ELR (cell line): ENCODE measurements at regions not wholly inside any gene's neighbourhood (a gene's known extent, or its start where the extent isn't known, plus 50 kb on each side); places are given as distances from the start of the nearest gene placed in this dataset.

Experiments used
- DNase-seq: peaks from one replicate; pipeline ENCODE4 v3.0.0-alpha.2; 2015; ENCODE audit warnings: low read depth

- no peak for DNase-seq
These were observed 1291.7 kb downstream of the BRD1 start for GRCh38 chr22:48535868-48536540.

- no peak for DNase-seq
These were observed 1293.2 kb downstream of the BRD1 start for GRCh38 chr22:48534395-48534958.

GRCh38 chr22:48532986-48533385 is 1294.7 kb downstream of the BRD1 start:
- no peak for DNase-seq

GRCh38 chr22:48531761-48532435 is 1295.8 kb downstream of the BRD1 start:
- no peak for DNase-seq

- DNase-seq: no peak
These were observed 1296.6 kb downstream of the BRD1 start for GRCh38 chr22:48531108-48531507.

- no peak for DNase-seq
These were observed 1297.0 kb downstream of the BRD1 start for GRCh38 chr22:48530666-48531065.

GRCh38 chr22:48528221-48528915 is 1299.3 kb downstream of the BRD1 start:
- DNase-seq: no peak

- DNase-seq: no peak
These were observed 1303.9 kb downstream of the BRD1 start for GRCh38 chr22:48523761-48524160.

- DNase-seq: no peak
These were observed 1304.6 kb downstream of the BRD1 start for GRCh38 chr22:48523091-48523490.

GRCh38 chr22:48522271-48522670 is 1305.4 kb downstream of the BRD1 start:
- DNase-seq: no peak

- no peak for DNase-seq
These were observed 1306.6 kb downstream of the BRD1 start for GRCh38 chr22:48520884-48521588.

- DNase-seq: no peak
These were observed 1307.5 kb downstream of the BRD1 start for GRCh38 chr22:48520207-48520606.

- DNase-seq: no peak
These were observed 1310.3 kb downstream of the BRD1 start for GRCh38 chr22:48517039-48518030.

GRCh38 chr22:48516571-48516970 is 1311.1 kb downstream of the BRD1 start:
- DNase-seq: no peak

GRCh38 chr22:48515571-48516200 is 1312.0 kb downstream of the BRD1 start:
- DNase-seq: no peak

- no peak for DNase-seq
These were observed 1313.7 kb downstream of the BRD1 start for GRCh38 chr22:48513929-48514328.

GRCh38 chr22:48513446-48513845 is 1314.2 kb downstream of the BRD1 start:
- DNase-seq: no peak

- no peak for DNase-seq
These were observed 1315.8 kb downstream of the BRD1 start for GRCh38 chr22:48511781-48512327.

GRCh38 chr22:48511211-48511610 is 1316.5 kb downstream of the BRD1 start:
- DNase-seq: no peak

- DNase-seq: no peak
These were observed 1317.1 kb downstream of the BRD1 start for GRCh38 chr22:48510599-48510998.
